HL-60/S4 treated with phorbol 12-myristate 13-acetate at 8.2 ng/mL for 4 days and 3 days (cell line): ENCODE measurements at regions not wholly inside any gene's neighbourhood (a gene's known extent, or its start where the extent isn't known, plus 50 kb on each side); places are given as distances from the start of the nearest gene placed in this dataset.

Source experiments
- in situ Hi-C: fragments of 300-500 bp; cut with MboI; formaldehyde crosslinking; loops from 2 replicates; pipeline ENCODE4 v1.15.0; 2022; ENCODE audit warnings: low sequenced_read_pairs

GRCh38 chr9:90007516-90008440, 403.0 kb downstream of the GADD45G start:
- in situ Hi-C loops = no loop called here

DNA sequence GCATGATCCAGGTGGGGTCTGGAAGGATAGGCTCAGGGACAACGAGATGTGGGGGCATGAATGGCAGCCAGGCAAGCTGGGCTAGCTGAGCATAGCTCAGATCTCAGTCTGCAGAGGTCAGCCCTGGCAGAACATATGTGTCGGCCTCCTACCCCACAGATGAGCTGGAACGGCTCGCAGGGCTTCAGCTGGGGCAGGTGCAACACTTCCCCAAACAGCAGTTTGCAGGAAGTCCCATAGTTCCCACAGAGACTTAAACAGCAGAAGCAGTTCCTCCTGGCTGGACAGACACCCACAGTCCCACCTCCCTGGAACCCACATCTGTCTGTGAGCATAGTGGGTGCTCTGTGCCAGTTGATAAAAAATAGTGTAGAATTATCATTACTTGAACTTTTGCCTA, 404.6 kb downstream of the GADD45G start:
- in situ Hi-C loops = no loop called here

DNA sequence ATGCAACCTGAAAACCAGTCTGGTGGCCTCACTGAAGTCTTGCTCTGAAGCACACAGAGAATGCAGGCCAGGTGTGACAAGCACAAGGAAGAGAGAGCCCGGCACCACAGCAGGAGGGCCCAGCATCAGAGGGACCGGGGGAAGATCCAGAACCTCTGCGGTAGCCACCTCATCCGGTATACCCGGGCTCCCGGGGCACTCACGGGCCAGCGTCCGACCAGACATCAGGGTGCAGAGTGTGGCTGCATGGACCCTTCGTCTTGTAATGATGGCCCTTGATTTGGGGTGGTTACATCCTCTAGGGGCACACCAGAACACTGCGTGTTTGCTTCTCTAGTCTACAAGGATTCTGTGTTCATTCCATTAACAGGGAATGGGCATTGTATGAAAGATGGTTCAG, 406.0 kb downstream of the GADD45G start:
- in situ Hi-C loops = no loop called here

GRCh38 chr9:90012949-90013348, 408.1 kb downstream of the GADD45G start:
- in situ Hi-C loops = no loop called here

- in situ Hi-C loops = no loop called here
These were observed 409.0 kb downstream of the GADD45G start for GRCh38 chr9:90013778-90014177.

GRCh38 chr9:90014421-90014820, 409.6 kb downstream of the GADD45G start:
- in situ Hi-C loops = no loop called here

DNA sequence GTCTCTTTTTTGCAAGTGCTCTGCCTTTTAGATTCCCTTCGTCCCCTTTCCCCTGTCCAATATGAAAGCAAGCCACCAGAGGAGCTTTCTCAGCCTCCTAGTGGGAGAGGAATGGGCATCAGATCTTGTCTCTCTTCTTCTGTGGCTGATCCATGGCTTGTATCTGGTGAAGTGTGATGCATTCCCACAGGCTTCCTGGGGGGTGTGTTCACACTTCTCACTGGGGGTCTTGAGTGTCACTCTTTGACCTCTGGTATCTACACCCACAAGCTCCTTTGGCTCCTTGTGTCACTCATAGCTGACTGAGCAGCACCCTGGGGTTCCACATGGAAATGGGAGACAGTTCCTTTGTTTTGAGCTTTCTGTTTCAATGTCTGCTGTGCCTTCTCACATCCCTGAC, 411.5 kb downstream of the GADD45G start:
- in situ Hi-C loops = no loop called here

DNA sequence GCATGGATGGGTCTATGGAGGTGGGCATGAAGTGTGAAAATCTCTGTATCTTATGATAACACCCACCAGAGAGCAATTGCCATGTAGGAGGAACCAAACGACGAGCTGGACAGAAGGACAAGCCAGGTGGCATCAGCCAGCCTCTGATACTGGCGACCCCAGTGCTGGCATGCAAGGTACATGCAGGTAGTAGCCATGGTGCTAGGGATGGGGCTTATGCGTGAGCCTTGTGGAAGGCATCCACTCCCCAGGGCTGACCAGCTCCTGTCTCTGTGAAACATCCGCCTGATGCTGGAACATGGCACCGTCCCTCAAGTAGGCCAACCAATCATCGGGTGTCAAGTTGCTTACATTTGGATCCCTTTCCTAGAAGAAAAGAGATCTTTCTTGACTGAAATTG, 412.9 kb downstream of the GADD45G start:
- in situ Hi-C loops = no loop called here

DNA sequence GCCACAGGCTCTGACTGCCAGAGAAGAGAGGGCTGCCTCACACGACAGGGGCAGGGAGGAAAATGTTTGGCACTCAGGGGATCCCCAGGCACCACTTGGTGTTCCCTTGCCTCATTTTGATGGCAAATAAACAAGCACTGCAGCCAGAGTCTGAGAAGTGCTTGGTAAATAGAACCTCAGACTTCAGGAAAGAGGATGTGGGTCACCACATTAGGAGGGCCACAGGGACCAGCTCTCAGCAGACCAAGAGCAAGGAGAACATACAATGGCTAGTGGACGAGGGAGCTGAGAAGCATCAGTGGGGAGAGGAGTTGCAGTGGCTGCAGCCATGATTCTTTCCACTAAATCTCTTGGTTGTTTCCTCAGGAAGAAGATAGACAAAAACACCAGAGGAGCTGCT, 413.9 kb downstream of the GADD45G start:
- in situ Hi-C loops = no loop called here

GRCh38 chr9:90019626-90020025, 414.8 kb downstream of the GADD45G start:
- in situ Hi-C loops = no loop called here

GRCh38 chr9:90020276-90020871, 415.6 kb downstream of the GADD45G start:
- in situ Hi-C loops = no loop called here

GRCh38 chr9:90021216-90021906, 416.5 kb downstream of the GADD45G start:
- in situ Hi-C loops = no loop called here

GRCh38 chr9:90022474-90022873, 417.7 kb downstream of the GADD45G start:
- in situ Hi-C loops = no loop called here

- in situ Hi-C loops = no loop called here
These were observed 419.0 kb downstream of the GADD45G start for GRCh38 chr9:90023861-90024260.

DNA sequence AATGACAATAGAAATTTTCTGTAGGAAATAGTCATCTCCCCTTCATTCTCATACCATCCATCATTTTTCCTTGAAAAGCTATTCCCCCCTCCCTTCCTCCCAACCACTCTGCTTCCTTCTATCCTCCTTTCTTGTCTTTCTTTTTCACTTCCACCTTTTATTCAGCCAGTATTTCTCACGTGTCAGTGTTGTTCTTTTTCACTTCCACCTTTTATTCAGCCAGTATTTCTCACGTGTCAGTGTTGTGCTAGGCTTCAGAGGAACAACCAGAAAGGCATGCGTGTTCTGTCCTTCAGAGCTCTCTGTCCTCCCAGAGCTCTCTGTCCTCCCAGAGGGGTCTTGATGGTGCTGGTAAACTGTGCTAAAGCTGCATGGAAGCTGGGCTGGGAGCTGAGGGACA, 419.6 kb downstream of the GADD45G start:
- in situ Hi-C loops = no loop called here

DNA sequence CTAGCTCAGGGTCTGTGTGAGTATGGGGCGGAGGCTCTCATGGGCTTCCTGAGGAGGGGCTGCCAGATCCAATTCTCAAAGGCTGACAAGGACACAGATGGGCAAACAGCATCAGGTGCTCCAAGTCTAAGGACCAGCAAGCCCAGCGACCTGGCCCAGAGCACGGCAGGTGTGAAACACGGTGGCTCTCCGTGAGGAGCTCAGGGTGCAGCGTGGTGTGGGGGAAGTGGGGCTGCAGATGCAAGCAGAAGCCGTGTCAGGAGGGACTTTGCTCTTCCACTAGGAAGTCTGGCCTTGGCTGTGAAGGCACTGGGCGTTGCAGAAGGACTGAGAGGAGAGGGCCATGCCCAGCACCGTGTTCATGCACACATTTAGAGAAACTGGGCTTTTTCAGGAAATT, 420.0 kb downstream of the GADD45G start:
- in situ Hi-C loops = no loop called here

- in situ Hi-C loops = no loop called here
These were observed 421.0 kb downstream of the GADD45G start for GRCh38 chr9:90025816-90026215.

DNA sequence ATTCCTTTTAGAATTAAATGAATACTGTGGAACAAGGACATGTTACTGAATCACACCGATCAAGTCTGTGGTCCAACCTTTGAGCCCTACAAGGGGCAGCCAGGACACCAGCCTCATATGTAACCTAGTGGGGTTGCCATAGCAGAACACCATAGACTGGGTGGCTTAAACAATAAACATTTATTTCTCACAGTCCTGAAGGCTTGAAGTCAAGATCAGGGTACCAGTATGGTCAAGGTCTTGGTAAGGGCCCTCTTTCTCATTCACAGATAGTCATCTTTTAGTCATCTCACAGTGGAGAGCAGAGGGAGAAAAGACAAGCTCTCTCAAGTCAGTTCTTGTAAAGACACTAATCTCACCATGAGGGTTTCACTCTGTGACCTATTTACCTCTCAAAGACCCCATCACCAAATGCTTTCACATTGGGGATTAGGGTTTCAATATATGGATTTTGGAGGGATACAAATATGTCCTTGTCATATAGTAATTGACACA, 422.5 kb downstream of the GADD45G start:
- in situ Hi-C loops = no loop called here

- in situ Hi-C loops = no loop called here
These were observed 424.6 kb downstream of the GADD45G start for GRCh38 chr9:90029386-90029785.

- in situ Hi-C loops = no loop called here
These were observed 425.2 kb downstream of the GADD45G start for GRCh38 chr9:90029996-90030395.

GRCh38 chr9:90032296-90033027, 427.6 kb downstream of the GADD45G start:
- in situ Hi-C loops = no loop called here
